ENCODE measurements at regions not wholly inside any gene's neighbourhood (a gene's known extent, or its start where the extent isn't known, plus 50 kb on each side); places are given as distances from the start of the nearest gene placed in this dataset.
"Not testable (repeated sequence)": the region's sequence is repeated elsewhere in the genome, so short reads cannot be mapped to it uniquely, and the experiment has no call there.

DNA sequence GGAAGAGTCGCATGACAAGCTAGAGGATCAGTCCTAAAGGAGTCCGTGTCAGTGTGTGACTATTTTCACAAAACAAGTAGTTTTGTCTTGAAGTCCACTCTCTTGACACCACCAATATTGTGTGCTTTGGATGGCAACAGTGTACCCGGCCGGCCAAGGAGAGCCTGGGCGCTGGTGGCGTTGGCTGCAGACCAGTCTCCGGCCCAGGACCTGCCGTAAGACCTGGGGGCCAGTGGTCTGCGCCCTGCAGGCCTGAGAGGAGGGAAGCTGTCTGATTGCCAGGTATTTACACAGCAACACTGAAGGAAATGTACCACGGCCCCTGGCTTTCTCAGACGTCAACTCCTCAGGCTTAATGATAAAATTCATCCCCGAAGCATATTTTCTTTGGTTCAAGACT, 472.4 kb upstream of the SALL3 start:
- H3K36me3 ChIP-seq (ENCODE audit: control insufficient read depth in 1 of 2, insufficient read depth in 2 of 2, low read depth in 1 of 2, low read length in 2 of 2) = no peaks in the 10 kb centered on the region
- no peak overlapping the region for H2AFZ ChIP-seq (ENCODE audit: low read depth, low read length)
- WGBS = 86% methylated on average over 12 of the region's 12 CpGs
- H3K4me2 ChIP-seq (ENCODE audit: low read length, poor library complexity, severe bottlenecking) = no peak overlapping the region
- no peaks in the 10 kb centered on the region for H3K4me1 ChIP-seq (ENCODE audit: control insufficient read depth, insufficient read depth, low read depth, low read length)
- no peaks in the 10 kb centered on the region for H3K27me3 ChIP-seq (ENCODE audit: control insufficient read depth in 1 of 2, insufficient read depth in 1 of 2, low read length in 2 of 2)
- H3K79me1 ChIP-seq (replicated peaks; ENCODE audit: low read length, poor library complexity, severe bottlenecking) = no peaks in the 10 kb centered on the region
- H3K18ac ChIP-seq (ENCODE audit: low read depth in 1 of 2, low read length in 2 of 2) = no peak overlapping the region
- no peak overlapping the region for H3K23ac ChIP-seq (ENCODE audit: low read length in 2 of 2)
- DNase-seq = no peak
- H2BK15ac ChIP-seq (ENCODE audit: low read depth, poor library complexity, severe bottlenecking) = no peak overlapping the region
- no peak overlapping the region for H2AK5ac ChIP-seq (ENCODE audit: low read length, severe bottlenecking)
- H3K4ac ChIP-seq (ENCODE audit: low read depth in 1 of 2, low read length in 2 of 2) = no peak overlapping the region
- no peak overlapping the region for H2BK5ac ChIP-seq (ENCODE audit: low read depth, low read length, poor library complexity, severe bottlenecking)
- H3K27ac ChIP-seq (ENCODE audit: low read length, poor library complexity, severe bottlenecking) = no peak overlapping the region
- peaks cover 3% of the 10 kb centered on the region for H3K9me3 ChIP-seq (ENCODE audit: control insufficient read depth, low read length)
- H3K14ac ChIP-seq (ENCODE audit: low read length in 2 of 2) = no peak overlapping the region
- no peak overlapping the region for H4K8ac ChIP-seq (ENCODE audit: low read length)
- H2BK12ac ChIP-seq (ENCODE audit: low read length in 2 of 2) = no peak overlapping the region
- no peak overlapping the region for H2BK120ac ChIP-seq (ENCODE audit: low read depth, low read length)
- no peak overlapping the region for H3K9ac ChIP-seq (ENCODE audit: low read length)
- H4K91ac ChIP-seq (ENCODE audit: low read length) = no peak overlapping the region
- H3K4me3 ChIP-seq (ENCODE audit: insufficient read depth in 1 of 2, low read depth in 1 of 2, low read length in 2 of 2) = no peak overlapping the region

DNA sequence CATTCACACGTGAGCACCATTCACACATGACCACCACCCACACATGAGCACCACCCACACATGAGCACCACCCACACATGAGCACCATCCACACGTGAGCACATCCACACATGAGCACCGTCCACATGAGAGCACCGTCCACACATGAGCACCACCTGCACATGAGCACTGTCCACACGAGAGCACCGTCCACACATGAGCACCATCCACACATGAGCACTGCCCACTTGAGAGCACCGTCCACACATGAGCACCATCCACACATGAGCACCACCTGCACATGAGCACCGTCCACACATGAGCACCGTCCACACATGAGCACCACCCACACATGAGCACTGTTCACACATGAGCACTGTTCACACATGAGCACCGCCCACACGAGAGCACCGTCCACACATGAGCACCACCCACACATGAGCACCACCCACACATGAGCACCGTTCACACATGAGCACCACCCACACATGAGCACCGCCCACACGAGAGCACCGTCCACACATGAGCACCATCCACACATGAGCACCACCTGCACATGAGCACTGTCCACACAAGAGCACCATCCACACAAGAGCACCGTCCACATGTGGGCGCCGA, 471.3 kb upstream of the SALL3 start:
- H3K18ac ChIP-seq (ENCODE audit: low read depth in 1 of 2, low read length in 2 of 2); H3K23ac ChIP-seq (ENCODE audit: low read length in 2 of 2); H3K27ac ChIP-seq (ENCODE audit: low read length, poor library complexity, severe bottlenecking); H4K91ac ChIP-seq (ENCODE audit: low read length); H2BK15ac ChIP-seq (ENCODE audit: low read depth, poor library complexity, severe bottlenecking); H2BK120ac ChIP-seq (ENCODE audit: low read depth, low read length); H3K9me3 ChIP-seq (ENCODE audit: control insufficient read depth, low read length); H2BK12ac ChIP-seq (ENCODE audit: low read length in 2 of 2); H3K14ac ChIP-seq (ENCODE audit: low read length in 2 of 2); H4K8ac ChIP-seq (ENCODE audit: low read length); H2BK5ac ChIP-seq (ENCODE audit: low read depth, low read length, poor library complexity, severe bottlenecking); H3K4me2 ChIP-seq (ENCODE audit: low read length, poor library complexity, severe bottlenecking); H3K4me3 ChIP-seq (ENCODE audit: insufficient read depth in 1 of 2, low read depth in 1 of 2, low read length in 2 of 2); H3K36me3 ChIP-seq (ENCODE audit: control insufficient read depth in 1 of 2, insufficient read depth in 2 of 2, low read depth in 1 of 2, low read length in 2 of 2); H3K79me1 ChIP-seq (replicated peaks; ENCODE audit: low read length, poor library complexity, severe bottlenecking); H3K9ac ChIP-seq (ENCODE audit: low read length); DNase-seq; H3K4ac ChIP-seq (ENCODE audit: low read depth in 1 of 2, low read length in 2 of 2); H2AFZ ChIP-seq (ENCODE audit: low read depth, low read length); H2AK5ac ChIP-seq (ENCODE audit: low read length, severe bottlenecking); H3K27me3 ChIP-seq (ENCODE audit: control insufficient read depth in 1 of 2, insufficient read depth in 1 of 2, low read length in 2 of 2); H3K4me1 ChIP-seq (ENCODE audit: control insufficient read depth, insufficient read depth, low read depth, low read length): not testable (repeated sequence)
- WGBS = 90% methylated on average over 18 of the region's 19 CpGs

- Histone ChIP-seq H2BK15ac (ENCODE audit: low read depth, poor library complexity, severe bottlenecking) (no peak overlapping the region), H2BK5ac (ENCODE audit: low read depth, low read length, poor library complexity, severe bottlenecking) (no peak overlapping the region), H2BK120ac (ENCODE audit: low read depth, low read length) (no peak overlapping the region), H4K8ac (ENCODE audit: low read length) (no peak overlapping the region), H4K91ac (ENCODE audit: low read length) (no peak overlapping the region), H3K4me3 (ENCODE audit: insufficient read depth in 1 of 2, low read depth in 1 of 2, low read length in 2 of 2) (no peak overlapping the region), H3K18ac (ENCODE audit: low read depth in 1 of 2, low read length in 2 of 2) (no peak overlapping the region), H3K27me3 (ENCODE audit: control insufficient read depth in 1 of 2, insufficient read depth in 1 of 2, low read length in 2 of 2) (no peaks in the 10 kb centered on the region), H3K4me1 (ENCODE audit: control insufficient read depth, insufficient read depth, low read depth, low read length) (no peaks in the 10 kb centered on the region), H3K23ac (ENCODE audit: low read length in 2 of 2) (no peak overlapping the region), H3K27ac (ENCODE audit: low read length, poor library complexity, severe bottlenecking) (no peak overlapping the region), H3K9me3 (ENCODE audit: control insufficient read depth, low read length) (peaks cover 3% of the 10 kb centered on the region), H3K36me3 (ENCODE audit: control insufficient read depth in 1 of 2, insufficient read depth in 2 of 2, low read depth in 1 of 2, low read length in 2 of 2) (no peaks in the 10 kb centered on the region), H3K14ac (ENCODE audit: low read length in 2 of 2) (no peak overlapping the region), H3K4me2 (ENCODE audit: low read length, poor library complexity, severe bottlenecking) (no peak overlapping the region), H3K79me1 (replicated peaks; ENCODE audit: low read length, poor library complexity, severe bottlenecking) (no peaks in the 10 kb centered on the region), H3K4ac (ENCODE audit: low read depth in 1 of 2, low read length in 2 of 2) (no peak overlapping the region), H2AK5ac (ENCODE audit: low read length, severe bottlenecking) (no peak overlapping the region), H2AFZ (ENCODE audit: low read depth, low read length) (no peak overlapping the region), H3K9ac (ENCODE audit: low read length) (no peak overlapping the region), H2BK12ac (ENCODE audit: low read length in 2 of 2) (no peak overlapping the region)
- 47% methylated on average over 7 of the region's 7 CpGs for WGBS
- no peak for DNase-seq
Observed at GRCh38 chr18:78510091-78510490, 469.5 kb upstream of the SALL3 start.

- Histone ChIP-seq H3K27me3 (ENCODE audit: control insufficient read depth in 1 of 2, insufficient read depth in 1 of 2, low read length in 2 of 2) (no peaks in the 10 kb centered on the region), H2BK15ac (ENCODE audit: low read depth, poor library complexity, severe bottlenecking) (no peak overlapping the region), H2AFZ (ENCODE audit: low read depth, low read length) (no peak overlapping the region), H4K91ac (ENCODE audit: low read length) (no peak overlapping the region), H2AK5ac (ENCODE audit: low read length, severe bottlenecking) (no peak overlapping the region), H4K8ac (ENCODE audit: low read length) (no peak overlapping the region), H3K9ac (ENCODE audit: low read length) (no peak overlapping the region), H3K14ac (ENCODE audit: low read length in 2 of 2) (no peak overlapping the region), H3K18ac (ENCODE audit: low read depth in 1 of 2, low read length in 2 of 2) (no peak overlapping the region), H2BK120ac (ENCODE audit: low read depth, low read length) (no peak overlapping the region), H2BK5ac (ENCODE audit: low read depth, low read length, poor library complexity, severe bottlenecking) (no peak overlapping the region), H3K79me1 (replicated peaks; ENCODE audit: low read length, poor library complexity, severe bottlenecking) (no peaks in the 10 kb centered on the region), H3K9me3 (ENCODE audit: control insufficient read depth, low read length) (peaks cover 3% of the 10 kb centered on the region), H3K36me3 (ENCODE audit: control insufficient read depth in 1 of 2, insufficient read depth in 2 of 2, low read depth in 1 of 2, low read length in 2 of 2) (no peaks in the 10 kb centered on the region), H3K4me3 (ENCODE audit: insufficient read depth in 1 of 2, low read depth in 1 of 2, low read length in 2 of 2) (no peak overlapping the region), H3K4me2 (ENCODE audit: low read length, poor library complexity, severe bottlenecking) (no peak overlapping the region), H2BK12ac (ENCODE audit: low read length in 2 of 2) (no peak overlapping the region), H3K4me1 (ENCODE audit: control insufficient read depth, insufficient read depth, low read depth, low read length) (no peaks in the 10 kb centered on the region), H3K4ac (ENCODE audit: low read depth in 1 of 2, low read length in 2 of 2) (no peak overlapping the region), H3K27ac (ENCODE audit: low read length, poor library complexity, severe bottlenecking) (no peak overlapping the region), H3K23ac (ENCODE audit: low read length in 2 of 2) (no peak overlapping the region)
- no peak for DNase-seq
- 51% methylated on average over 7 of the region's 7 CpGs for WGBS
Observed at GRCh38 chr18:78510636-78511035, 469.0 kb upstream of the SALL3 start.

Measured in mesenchymal stem cell (in vitro differentiated cells and primary cell).